Inflammatory macrophage treated with lipopolysaccharide for 1 hour (primary cell): ENCODE measurements at regions not wholly inside any gene's neighbourhood (a gene's known extent, or its start where the extent isn't known, plus 50 kb on each side); places are given as distances from the start of the nearest gene placed in this dataset.

Source experiments
- DNase-seq, 2 donors: peaks; one replicate each; pipeline ENCODE4 v3.0.0-alpha.2; 2020 to 2022

GRCh38 chr4:11182031-11182430 is 246.7 kb downstream of the HS3ST1 start:
- no peak for DNase-seq

GRCh38 chr4:11179796-11180195 is 248.9 kb downstream of the HS3ST1 start:
- no peak for DNase-seq

GRCh38 chr4:11178433-11178832 is 250.3 kb downstream of the HS3ST1 start:
- DNase-seq, result no peak

- DNase-seq, result no peak
These were observed 253.3 kb downstream of the HS3ST1 start for GRCh38 chr4:11175374-11175773.

DNA sequence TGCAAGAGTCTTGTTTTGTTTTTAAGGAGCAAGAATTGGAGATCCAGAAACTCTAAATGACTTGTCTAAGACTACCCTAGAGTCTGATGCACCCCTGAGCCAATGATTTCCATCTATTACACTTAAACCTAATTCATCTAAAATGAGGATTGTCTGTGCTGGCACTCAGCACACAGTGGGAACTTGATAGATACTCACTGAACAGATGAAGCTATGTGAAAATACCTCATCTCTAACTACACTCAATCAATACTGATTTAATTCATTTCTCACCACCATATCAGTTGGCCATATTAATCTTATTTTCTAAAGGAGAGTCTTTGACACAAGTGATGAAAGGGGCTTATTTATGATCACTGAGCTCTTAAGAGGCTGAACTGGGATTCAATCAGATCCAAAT is 262.1 kb downstream of the HS3ST1 start:
- no peak for DNase-seq

DNA sequence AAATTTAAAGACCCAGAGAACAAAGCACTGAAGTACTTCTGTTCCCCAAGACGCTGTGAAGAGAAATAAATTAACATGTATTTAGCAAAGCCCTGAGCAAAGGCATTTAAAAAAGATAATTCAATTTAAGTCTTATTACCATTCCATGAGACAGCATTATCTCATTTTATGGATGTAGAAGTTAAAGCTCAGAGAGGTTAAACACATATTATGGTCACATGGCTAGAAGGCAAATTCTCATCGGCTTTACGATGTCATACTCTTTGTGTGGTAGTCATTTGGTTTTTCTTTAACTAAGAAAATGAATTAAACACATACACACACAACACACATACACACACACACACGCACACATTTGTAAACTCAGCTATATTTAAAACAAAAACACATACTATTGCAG is 262.7 kb downstream of the HS3ST1 start:
- DNase-seq, result no peak

GRCh38 chr4:11165052-11165451 is 263.6 kb downstream of the HS3ST1 start:
- no peak for DNase-seq

DNA sequence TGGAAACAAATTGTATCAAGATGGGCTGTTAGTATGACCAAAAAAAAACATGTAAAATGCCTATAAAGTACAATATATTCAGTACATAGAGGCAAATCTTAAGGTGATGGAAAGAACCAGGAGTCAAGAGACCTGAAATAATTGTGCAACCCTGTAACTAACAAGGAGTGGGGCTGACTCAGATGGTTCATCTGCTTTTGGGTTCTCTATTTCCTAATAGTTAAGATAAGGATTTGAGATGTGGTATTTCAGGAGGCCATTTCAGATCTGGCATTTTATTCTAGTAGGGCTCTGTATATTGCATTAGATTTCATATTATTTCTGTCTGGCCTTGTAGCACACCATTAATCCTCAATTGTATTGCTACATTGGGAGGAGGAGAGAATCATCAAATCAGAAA is 268.4 kb downstream of the HS3ST1 start:
- DNase-seq, result no peak

DNA sequence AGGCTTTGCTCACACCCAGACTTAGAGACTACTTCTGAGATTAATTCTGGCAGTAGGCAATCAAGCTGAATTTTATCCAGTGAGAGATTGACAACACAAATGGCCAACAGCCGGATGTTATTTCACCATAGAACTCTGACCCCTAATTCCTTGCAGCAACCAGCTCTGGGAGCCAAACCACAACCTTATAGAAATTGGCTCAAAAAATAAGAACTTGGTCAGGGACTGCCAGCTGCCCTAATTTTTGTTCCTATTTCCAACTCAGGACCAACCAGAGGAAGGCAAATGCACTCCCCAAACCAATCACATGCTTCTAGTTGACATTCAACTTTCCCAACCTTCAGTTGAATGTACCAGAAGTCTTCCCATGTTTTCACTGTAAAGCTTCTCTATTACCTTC is 269.7 kb downstream of the HS3ST1 start:
- DNase-seq, result no peak

GRCh38 chr4:11155208-11155867 is 273.4 kb downstream of the HS3ST1 start:
- no peak for DNase-seq

- no peak for DNase-seq
These were observed 275.4 kb downstream of the HS3ST1 start for GRCh38 chr4:11153171-11153750.

DNA sequence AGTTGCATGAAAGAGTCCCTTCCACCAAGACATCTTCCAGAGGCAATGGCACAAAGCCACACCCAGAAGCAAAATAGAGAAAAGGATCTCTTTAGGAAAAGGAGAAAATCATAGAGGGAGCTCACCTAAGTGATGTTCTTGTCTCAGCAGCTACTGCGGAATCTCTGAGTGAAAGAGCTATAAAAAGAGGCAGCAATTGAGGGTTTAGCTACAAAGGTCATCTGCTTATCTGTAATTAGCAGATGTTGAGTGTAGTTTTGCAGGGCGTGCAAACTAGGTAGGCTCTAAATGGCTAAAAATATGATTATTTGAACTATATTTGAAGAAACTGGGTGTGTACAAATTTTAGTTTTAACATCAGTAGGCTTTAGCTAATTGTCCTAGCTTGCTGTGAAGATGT is 276.0 kb downstream of the HS3ST1 start:
- no peak for DNase-seq

DNA sequence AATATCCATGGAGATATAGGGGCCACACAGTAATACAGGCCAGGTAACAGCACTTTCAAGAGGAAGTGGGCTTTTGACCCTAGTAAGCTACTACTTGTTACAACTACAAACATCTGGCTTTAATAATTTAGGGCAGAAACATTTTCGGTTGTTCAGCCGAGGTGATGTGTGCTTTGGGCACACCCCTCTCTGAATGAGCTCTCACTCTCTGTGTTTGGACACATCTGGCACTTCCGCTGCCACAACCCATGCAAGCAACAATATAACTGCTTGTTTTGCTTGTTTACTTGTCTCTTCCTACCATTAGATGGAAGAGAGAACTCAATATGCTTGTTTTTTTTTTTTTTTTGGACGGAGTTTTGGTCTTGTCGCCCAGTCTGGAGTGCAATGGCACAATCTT is 277.2 kb downstream of the HS3ST1 start:
- no peak for DNase-seq

- DNase-seq, result no peak
These were observed 279.0 kb downstream of the HS3ST1 start for GRCh38 chr4:11149612-11150259.

GRCh38 chr4:11139871-11140270 is 288.8 kb downstream of the HS3ST1 start:
- DNase-seq, result no peak

DNA sequence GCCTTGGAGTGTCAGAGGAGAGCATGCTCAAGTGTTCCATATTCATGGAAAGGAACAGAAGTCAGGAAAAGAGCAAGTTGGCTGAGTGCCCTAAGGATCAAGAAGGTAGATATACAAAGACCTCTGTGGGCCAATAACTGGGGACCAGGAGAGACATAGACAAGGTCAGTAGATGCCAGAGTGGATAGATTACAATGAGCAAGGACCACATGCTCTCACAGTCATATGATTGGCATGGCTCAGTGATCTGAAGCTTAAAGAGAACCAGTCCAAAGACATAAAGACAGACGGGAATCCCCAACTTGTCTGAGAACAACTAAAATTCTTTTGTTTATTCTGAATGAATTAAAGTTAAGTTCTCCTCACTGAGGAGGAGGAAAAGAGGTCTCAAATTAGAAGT is 289.7 kb downstream of the HS3ST1 start:
- no peak for DNase-seq

- no peak for DNase-seq
These were observed 294.0 kb downstream of the HS3ST1 start for GRCh38 chr4:11134705-11135104.

DNA sequence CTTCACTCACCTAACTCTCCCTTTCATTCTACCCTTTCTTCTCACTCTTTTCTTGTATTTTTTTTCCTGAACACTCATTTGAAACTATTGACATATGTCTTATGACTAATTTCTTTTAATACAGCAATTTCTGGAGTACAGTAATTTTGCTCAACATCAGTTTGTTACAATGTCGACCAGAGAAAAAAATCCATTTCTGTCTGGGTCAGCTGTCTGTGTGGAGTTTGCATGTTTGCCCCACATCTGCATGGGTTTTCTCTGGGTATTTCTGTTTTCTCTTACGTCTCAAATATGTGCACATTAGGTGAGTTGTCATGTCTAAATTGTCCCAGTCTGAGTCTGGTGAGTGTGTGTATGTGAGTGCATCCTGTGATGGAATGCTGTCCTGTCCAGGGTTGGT is 294.8 kb downstream of the HS3ST1 start:
- DNase-seq, result no peak

GRCh38 chr4:11132478-11132877 is 296.2 kb downstream of the HS3ST1 start:
- no peak for DNase-seq

DNA sequence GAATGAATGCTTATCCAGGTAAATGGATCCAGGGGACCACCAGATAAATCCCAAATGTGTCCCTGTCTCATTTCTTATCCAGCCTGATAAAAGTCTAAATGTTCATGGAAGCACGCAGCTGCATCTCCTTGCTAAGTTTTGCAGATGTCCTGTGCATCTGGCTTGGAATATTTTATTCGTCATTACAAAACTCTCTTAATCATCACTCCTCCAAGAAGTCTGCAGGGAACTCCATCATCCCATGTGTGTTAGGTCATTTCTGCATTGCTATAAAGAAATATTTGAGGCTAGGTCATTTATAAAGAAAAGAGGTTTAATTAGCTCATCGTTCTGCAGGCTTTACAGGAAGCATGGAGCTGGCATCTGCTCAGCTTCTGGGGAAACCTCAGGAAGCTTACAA is 297.2 kb downstream of the HS3ST1 start:
- DNase-seq, result no peak

DNA sequence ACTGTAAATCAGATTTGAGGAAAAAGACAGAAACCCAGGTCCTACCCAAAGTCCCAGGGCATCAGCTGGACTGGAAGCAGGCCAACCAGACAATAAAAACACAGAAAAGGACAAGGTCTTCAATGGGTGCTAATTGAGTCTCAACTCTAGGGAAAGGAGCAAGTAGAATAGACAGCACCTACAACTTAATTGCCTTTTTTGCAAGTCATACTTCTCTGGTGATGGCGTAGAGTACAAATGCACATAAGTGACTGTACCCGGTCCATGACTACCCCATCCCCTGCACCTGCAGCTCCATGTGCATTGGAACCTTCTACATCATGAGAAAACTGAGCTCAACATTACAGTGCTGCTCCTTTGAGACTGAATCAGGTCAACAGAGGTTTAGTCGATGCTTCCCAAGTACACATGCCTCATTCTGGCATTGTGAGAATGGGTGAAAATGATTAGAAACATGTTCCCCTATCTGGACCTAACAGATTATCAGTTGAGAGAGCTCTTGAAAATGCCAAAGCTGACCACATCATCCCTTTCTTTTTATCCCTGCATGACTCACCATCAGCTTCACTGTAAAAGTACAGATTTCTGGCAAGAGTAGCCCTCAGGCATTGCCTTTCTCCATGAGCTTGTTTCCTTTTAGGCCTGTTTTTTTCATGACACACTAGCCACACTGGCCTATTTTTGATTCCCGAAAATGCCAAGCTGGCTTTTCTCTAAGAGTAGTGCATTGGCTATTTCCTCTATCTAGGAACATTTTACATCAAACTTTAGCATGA is 298.3 kb downstream of the HS3ST1 start:
- no peak for DNase-seq

DNA sequence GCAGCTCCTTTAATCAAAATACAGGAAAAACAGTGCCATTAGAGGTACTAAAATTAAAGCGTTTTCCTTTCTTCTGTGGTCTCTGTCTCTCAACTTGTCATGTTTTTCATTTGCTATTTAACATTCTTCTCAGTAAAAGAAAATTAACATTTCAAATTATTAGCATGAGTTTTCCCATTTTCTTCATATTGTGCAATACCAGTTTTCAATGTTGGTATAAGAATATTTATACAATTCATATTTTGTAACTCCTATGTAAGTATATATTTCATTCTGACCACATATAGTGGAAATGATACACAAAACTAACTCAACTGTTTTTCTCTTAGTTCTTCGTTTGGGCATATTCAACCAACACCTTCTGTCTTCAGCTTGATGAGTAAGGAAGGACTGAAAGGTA is 308.3 kb downstream of the HS3ST1 start:
- DNase-seq, result no peak

GRCh38 chr4:11119474-11119873 is 309.2 kb downstream of the HS3ST1 start:
- no peak for DNase-seq

DNA sequence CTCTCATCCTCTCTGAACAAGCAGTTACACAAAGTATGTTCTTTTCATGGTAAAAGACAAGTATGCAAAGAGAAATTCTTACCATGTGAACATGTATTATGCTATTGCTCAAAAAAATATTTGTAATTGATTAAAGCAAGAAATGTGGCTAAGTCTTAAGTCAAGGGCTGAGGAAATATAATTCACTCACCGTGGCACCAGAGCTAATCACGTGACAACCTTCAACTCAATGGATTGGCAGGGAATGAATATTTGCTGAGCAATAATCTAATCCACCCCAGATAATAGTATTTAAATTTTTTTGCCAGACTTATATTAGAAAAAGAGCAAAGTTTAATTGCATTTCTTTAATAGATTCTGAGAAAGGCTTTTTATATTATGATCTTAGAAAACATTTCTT is 310.2 kb downstream of the HS3ST1 start:
- DNase-seq, result no peak
